ENCODE measurements at regions not wholly inside any gene's neighbourhood (a gene's known extent, or its start where the extent isn't known, plus 50 kb on each side); places are given as distances from the start of the nearest gene placed in this dataset.

DNA sequence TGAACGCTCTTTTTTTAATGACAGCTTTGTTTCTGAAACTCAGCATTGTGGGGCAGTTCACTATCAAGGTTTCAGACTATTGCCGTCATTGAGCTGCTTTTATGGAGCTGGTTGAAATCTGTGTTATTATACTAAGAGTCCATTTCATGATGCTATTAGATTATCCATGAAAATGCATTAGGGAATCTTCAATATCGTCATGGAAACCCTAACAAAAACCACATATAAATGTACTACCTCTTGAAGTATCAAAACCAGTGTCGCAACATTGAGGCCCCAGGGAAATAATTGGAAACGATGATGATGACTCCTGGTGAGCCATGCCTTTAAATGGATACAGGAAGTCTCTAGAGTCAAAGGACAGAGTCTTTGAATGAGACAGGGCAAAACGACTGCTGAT, 231.6 kb upstream of the CPHXL start:
- no peak for TF ChIP-seq BHLHE40 (IDR thresholded peaks at IDR 0.05; ENCODE audit: borderline replicate concordance)
- no peak for TF ChIP-seq ARNT (IDR thresholded peaks at IDR 0.05)
- TF ChIP-seq FOXK2 (IDR thresholded peaks at IDR 0.05): no peak
- no peak for TF ChIP-seq SP1 (IDR thresholded peaks at IDR 0.05)
- no peak for TF ChIP-seq TARDBP (IDR thresholded peaks at IDR 0.05)
- no peak for TF ChIP-seq ZNF384 (IDR thresholded peaks at IDR 0.05)

All from HEK293T (cell line).